Retinal pigment epithelial cell (primary cell): ENCODE measurements at regions not wholly inside any gene's neighbourhood (a gene's known extent, or its start where the extent isn't known, plus 50 kb on each side); places are given as distances from the start of the nearest gene placed in this dataset.

Source experiments
- DNase-seq: peaks from one replicate; pipeline ENCODE4 v3.0.0-alpha.2; 2010; ENCODE audit warnings: low read depth
- H3K4me3 ChIP-seq: 2 replicates; pipeline ENCODE4 v1.5.1; 2011; ENCODE audit warnings: mild to moderate bottlenecking, low read length, control low read depth, moderate library complexity
- TF ChIP-seq, protein P1 (sequence below): conservative IDR thresholded peaks from 2 replicates; pipeline ENCODE4 v1.5.1; 2011; ENCODE audit warnings: low read depth, low read length, control low read depth, inconsistent platforms

DNA sequence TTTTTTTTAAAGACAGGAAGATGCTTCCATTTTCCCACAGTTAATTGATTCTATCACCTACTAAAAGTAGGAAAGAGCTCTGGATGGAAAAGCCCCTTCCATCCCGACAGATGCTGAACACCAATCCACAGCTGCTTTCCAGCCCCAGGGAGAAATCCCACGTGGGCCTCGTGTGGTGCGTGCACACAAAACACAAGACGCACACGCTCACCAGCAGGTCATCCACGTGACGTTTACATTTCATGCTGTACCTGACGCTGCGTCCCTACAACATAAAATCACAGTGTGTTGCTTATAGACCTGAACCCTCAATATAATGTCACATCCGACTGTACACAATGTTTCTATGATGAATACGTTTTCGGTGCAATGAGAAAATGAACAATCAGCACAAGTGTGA, 50.2 kb upstream of the DACT2 start:
- no peak for DNase-seq
- TF ChIP-seq, protein P1, sequence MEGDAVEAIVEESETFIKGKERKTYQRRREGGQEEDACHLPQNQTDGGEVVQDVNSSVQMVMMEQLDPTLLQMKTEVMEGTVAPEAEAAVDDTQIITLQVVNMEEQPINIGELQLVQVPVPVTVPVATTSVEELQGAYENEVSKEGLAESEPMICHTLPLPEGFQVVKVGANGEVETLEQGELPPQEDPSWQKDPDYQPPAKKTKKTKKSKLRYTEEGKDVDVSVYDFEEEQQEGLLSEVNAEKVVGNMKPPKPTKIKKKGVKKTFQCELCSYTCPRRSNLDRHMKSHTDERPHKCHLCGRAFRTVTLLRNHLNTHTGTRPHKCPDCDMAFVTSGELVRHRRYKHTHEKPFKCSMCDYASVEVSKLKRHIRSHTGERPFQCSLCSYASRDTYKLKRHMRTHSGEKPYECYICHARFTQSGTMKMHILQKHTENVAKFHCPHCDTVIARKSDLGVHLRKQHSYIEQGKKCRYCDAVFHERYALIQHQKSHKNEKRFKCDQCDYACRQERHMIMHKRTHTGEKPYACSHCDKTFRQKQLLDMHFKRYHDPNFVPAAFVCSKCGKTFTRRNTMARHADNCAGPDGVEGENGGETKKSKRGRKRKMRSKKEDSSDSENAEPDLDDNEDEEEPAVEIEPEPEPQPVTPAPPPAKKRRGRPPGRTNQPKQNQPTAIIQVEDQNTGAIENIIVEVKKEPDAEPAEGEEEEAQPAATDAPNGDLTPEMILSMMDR: no peak
- no peak overlapping the region for H3K4me3 ChIP-seq

DNA sequence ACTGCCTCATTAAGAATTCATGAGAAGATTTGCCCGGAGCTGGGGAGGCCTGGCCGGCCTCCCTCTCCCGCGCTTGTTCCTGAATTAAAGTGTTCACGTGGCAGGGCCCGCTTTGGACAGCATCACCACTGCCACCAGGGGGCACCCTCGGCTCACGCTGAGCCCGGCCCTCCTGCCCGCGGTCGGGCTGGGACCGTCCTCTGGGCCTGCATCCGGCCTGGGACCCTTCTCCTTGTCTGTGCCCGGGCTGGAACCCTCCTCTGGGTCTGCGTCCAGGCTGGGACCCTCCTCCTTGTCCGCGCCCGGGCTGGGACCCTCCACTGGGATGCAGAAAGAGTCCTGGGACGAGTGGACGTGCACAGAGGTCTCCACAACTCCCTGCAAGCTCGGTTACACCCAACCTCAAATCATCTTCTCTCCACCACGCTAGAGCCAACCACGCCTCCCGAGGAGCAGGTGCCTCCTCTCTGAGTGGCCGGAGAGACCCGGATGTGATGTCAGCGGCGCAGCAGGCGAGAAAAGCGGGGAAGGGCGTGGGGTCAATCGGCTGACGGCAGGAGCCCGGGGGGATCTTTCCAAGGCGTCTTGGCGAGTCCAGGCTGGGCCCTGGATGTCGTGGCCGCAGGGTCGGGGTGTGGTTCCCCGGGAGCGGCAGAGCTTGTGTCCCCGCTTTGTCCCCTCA, 50.9 kb upstream of the DACT2 start:
- no peak overlapping the region for H3K4me3 ChIP-seq
- DNase-seq: no peak
- TF ChIP-seq, protein P1: peak; percentile 21

DNA sequence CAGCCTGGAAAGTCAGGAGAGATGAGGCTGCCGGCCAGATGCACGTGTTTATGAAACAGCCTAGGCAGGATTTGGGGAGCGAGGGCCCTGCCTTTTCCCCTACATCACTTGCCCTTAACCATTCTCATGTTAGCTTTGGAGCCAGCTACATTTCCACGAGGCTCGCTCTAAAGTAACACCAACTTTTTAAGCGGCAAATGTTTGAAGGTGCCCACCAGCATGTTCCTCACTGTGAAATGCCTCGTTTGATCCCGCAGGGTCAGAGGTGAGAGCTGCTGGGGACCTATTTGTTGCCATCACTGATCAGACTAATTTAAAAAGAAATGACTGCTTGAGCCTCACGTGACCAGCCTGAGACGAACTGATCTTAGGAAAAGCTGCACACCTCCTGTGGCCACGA, 51.6 kb upstream of the DACT2 start:
- H3K4me3 ChIP-seq: no peak overlapping the region
- TF ChIP-seq, protein P1: no peak
- no peak for DNase-seq

DNA sequence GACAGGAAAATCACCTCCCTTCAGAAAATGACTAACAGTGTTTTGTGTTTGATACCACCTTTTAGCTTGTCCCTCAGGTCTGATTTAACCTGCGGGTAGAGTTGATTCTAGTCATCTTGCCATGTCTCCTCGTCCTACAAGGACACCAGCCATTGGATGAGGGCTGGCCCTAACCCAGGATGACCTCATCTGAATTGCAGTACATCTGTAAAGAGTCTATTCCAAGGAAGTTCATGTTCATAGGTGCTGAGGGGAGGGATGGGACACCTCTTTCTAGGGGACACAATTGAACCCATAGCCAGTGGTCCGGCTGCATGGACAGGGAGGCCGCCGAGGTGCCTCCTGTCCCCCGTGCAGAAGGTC, 52.0 kb upstream of the DACT2 start:
- no peak for DNase-seq
- TF ChIP-seq, protein P1: no peak
- H3K4me3 ChIP-seq: no peak overlapping the region

DNA sequence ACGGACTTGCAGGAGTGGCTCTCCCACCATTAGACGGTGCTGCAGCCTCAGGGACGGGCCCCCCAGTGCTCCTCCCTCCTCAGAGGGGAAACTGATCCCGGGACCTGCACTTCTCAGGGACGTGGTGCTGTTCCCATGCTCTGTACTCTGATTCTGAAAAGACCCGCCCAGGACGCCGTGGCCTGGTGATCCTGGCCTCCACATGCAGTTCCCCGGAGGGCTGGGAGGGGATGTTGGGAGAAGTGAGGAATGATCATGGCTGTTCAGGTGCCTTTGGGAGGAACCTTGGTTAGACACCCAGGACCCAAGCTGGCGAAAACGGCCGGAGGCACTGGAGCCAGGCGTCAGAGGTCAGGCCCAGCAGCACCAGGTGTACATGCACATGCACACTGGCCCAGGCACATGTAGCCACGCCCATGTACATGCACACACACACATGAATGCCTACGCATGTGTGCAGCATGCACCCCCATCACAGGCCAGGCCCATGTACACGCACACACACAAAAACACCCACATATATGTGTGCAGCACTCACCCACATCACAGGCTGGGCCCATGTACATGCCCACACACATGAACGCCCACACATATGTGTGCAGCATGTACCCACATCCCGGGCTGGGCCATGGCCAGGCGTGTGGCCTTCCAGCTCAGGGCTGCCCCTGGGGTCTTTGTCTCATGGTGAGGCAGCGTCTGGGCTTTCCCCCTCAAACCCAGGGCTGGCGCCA, 52.6 kb upstream of the DACT2 start:
- TF ChIP-seq, protein P1: no peak
- DNase-seq: no peak
- H3K4me3 ChIP-seq: no peak overlapping the region

DNA sequence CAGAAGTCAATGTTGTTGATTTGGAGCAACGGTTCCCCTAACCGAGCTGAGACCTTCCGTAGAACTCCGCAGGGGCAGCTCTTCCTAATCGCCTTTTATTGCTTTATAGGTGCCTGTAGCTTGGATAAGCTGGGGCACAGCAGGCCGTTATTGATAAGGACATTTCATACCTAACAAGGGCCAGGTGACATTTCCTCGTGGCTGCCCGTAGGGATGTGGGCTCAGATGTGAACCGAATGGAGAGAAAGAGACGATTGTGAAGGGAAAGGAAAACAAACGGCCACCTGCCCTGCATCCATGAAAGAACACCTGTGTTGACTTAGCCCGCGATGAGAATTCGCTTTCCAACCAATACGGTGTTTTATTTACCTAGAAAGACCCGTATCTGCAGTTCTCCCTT, 53.3 kb upstream of the DACT2 start:
- no peak overlapping the region for H3K4me3 ChIP-seq
- no peak for DNase-seq
- TF ChIP-seq, protein P1: no peak

DNA sequence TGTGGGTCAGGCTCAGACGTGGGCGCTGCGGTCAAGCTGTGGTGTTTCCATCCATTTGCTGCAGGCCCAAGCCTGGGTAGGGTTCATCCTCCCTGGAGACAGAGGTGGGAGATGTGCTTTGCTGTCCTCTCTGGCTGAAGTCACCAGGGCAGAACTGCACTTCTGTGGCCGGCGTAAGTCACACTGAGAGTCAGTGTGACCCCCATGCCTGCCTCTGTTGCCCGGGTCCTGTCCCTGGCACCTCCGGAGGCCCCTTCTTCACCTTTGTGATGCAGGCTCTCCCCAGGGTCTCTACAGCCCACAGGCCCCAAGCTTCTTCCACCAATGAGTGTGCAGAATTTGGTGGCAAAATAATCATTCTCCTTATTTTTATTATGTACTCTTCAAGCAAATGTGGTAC, 53.8 kb upstream of the DACT2 start:
- TF ChIP-seq, protein P1: no peak
- H3K4me3 ChIP-seq: no peak overlapping the region
- no peak for DNase-seq
